HG02884 (cell line): ENCODE measurements at regions not wholly inside any gene's neighbourhood (a gene's known extent, or its start where the extent isn't known, plus 50 kb on each side); places are given as distances from the start of the nearest gene placed in this dataset.
"Not testable (repeated sequence)": the region's sequence is repeated elsewhere in the genome, so short reads cannot be mapped to it uniquely, and the experiment has no call there.

ENCODE experiments used
- ATAC-seq: cut with Tn5 transposase; IDR thresholded peaks from one replicate; pipeline ENCODE4 v1.9.1; 2021; ENCODE audit warnings: mild to moderate bottlenecking, moderate library complexity; ENCODE audit not compliant: unreplicated experiment

GRCh38 chr2:116917196-116917595 lies 897.3 kb upstream of the DDX18 start:
- no peak for ATAC-seq

GRCh38 chr2:116918574-116918973 lies 895.9 kb upstream of the DDX18 start:
- no peak for ATAC-seq

- no peak for ATAC-seq
Observed at GRCh38 chr2:116922414-116922813, 892.1 kb upstream of the DDX18 start.

- no peak for ATAC-seq
Observed at GRCh38 chr2:116924509-116924908, 890.0 kb upstream of the DDX18 start.

- ATAC-seq, result no peak
Observed at GRCh38 chr2:116935097-116935814, 879.2 kb upstream of the DDX18 start.

GRCh38 chr2:116948258-116948657 lies 866.2 kb upstream of the DDX18 start:
- ATAC-seq, result no peak

GRCh38 chr2:116949249-116949648 lies 865.2 kb upstream of the DDX18 start:
- no peak for ATAC-seq

- no peak for ATAC-seq
Observed at GRCh38 chr2:116952254-116952653, 862.2 kb upstream of the DDX18 start.

- no peak for ATAC-seq
Observed at GRCh38 chr2:116955646-116956045, 858.8 kb upstream of the DDX18 start.

GRCh38 chr2:116975608-116976007 lies 838.9 kb upstream of the DDX18 start:
- no peak for ATAC-seq

- ATAC-seq, result no peak
Observed at GRCh38 chr2:116979916-116980764, 834.4 kb upstream of the DDX18 start.

- ATAC-seq, result no peak
Observed at GRCh38 chr2:116987447-116987846, 827.0 kb upstream of the DDX18 start.

GRCh38 chr2:116988303-116988702 lies 826.2 kb upstream of the DDX18 start:
- no peak for ATAC-seq

- ATAC-seq, result no peak
Observed at GRCh38 chr2:117019357-117019756, 795.1 kb upstream of the DDX18 start.

- ATAC-seq, result no peak
Observed at GRCh38 chr2:117027646-117028045, 786.8 kb upstream of the DDX18 start.

- not testable (repeated sequence) for ATAC-seq
Observed at GRCh38 chr2:117028708-117029107, 785.8 kb upstream of the DDX18 start.

- no peak for ATAC-seq
Observed at GRCh38 chr2:117055499-117056375, 758.8 kb upstream of the DDX18 start.

- ATAC-seq, result no peak
Observed at GRCh38 chr2:117056376-117056748, 758.1 kb upstream of the DDX18 start.

GRCh38 chr2:117057016-117057415 lies 757.5 kb upstream of the DDX18 start:
- no peak for ATAC-seq

GRCh38 chr2:117058366-117058765 lies 756.1 kb upstream of the DDX18 start:
- peak; percentile 89 for ATAC-seq

GRCh38 chr2:117064021-117064420 lies 750.5 kb upstream of the DDX18 start:
- no peak for ATAC-seq
